GM23338 (cell line): ENCODE measurements at regions not wholly inside any gene's neighbourhood (a gene's known extent, or its start where the extent isn't known, plus 50 kb on each side); places are given as distances from the start of the nearest gene placed in this dataset.

Experiments
- ATAC-seq: fragments of 200-7000 bp; cut with Tn5 transposase; 3 replicates; pipeline ENCODE4 v1.9.1; 2020
- DNase-seq: peaks from one replicate; pipeline ENCODE4 v3.0.0-alpha.2; 2015; ENCODE audit warnings: low spot score
- H2AFZ ChIP-seq: fragments of 200-600 bp; sonication (generic); 2 replicates; pipeline ENCODE4 v1.8.0; 2016; ENCODE audit warnings: antibody characterized with exemption, mild to moderate bottlenecking, moderate library complexity
- H3F3A ChIP-seq: fragments of 200-600 bp; sonication (generic); replicated peaks from 2 replicates; pipeline ENCODE4 v1.8.0; 2017; ENCODE audit warnings: antibody characterized with exemption, mixed run types, low read depth
- H3K27ac ChIP-seq: fragments of 200-600 bp; sonication (generic); 2 replicates; pipeline ENCODE4 v1.6.1; 2016; ENCODE audit warnings: low read depth
- H3K27me3 ChIP-seq: fragments of 200-600 bp; sonication (generic); 2 replicates; pipeline ENCODE4 v1.8.0; 2016; ENCODE audit warnings: mild to moderate bottlenecking, mixed run types, moderate library complexity; ENCODE audit not compliant: insufficient read depth
- H3K36me3 ChIP-seq: fragments of 200-600 bp; sonication (generic); 2 replicates; pipeline ENCODE4 v1.8.0; 2016; ENCODE audit warnings: mild to moderate bottlenecking; ENCODE audit not compliant: insufficient read depth
- H3K4me1 ChIP-seq: fragments of 200-600 bp; sonication (generic); 2 replicates; pipeline ENCODE4 v1.8.0; 2016; ENCODE audit warnings: mild to moderate bottlenecking, moderate library complexity; ENCODE audit not compliant: insufficient read depth
- H3K4me2 ChIP-seq: fragments of 200-600 bp; sonication (generic); 2 replicates; pipeline ENCODE4 v1.7.1; 2017; ENCODE audit warnings: mixed run types
- H3K4me3 ChIP-seq: fragments of 200-600 bp; sonication (generic); 2 replicates; pipeline ENCODE4 v1.6.1; 2016; ENCODE audit warnings: mixed run types
- H3K79me2 ChIP-seq: fragments of 200-600 bp; sonication (generic); replicated peaks from 2 replicates; pipeline ENCODE4 v1.8.0; 2017; ENCODE audit warnings: mild to moderate bottlenecking; ENCODE audit not compliant: insufficient read depth
- H3K9me2 ChIP-seq: fragments of 200-600 bp; sonication (generic); 2 replicates; pipeline ENCODE4 v1.8.0; 2017; ENCODE audit not compliant: insufficient read depth
- H4K20me1 ChIP-seq: fragments of 200-600 bp; sonication (generic); replicated peaks from 2 replicates; pipeline ENCODE4 v1.8.0; 2017; ENCODE audit warnings: mild to moderate bottlenecking; ENCODE audit not compliant: insufficient read depth
- H3K27ac Mint-ChIP-seq: 2 replicates; pipeline ENCODE4 v1.8.0; 2020; ENCODE audit warnings: inconsistent platforms, mild to moderate bottlenecking, moderate library complexity, mixed read lengths
- H3K27me3 Mint-ChIP-seq: 3 replicates; pipeline ENCODE4 v1.8.0; 2022; ENCODE audit warnings: low read depth, mild to moderate bottlenecking, moderate library complexity, mixed read lengths, inconsistent platforms; ENCODE audit not compliant: insufficient read depth, poor library complexity
- H3K36me3 Mint-ChIP-seq: 3 replicates; pipeline ENCODE4 v1.8.0; 2021; ENCODE audit warnings: low read depth, mild to moderate bottlenecking, inconsistent platforms, moderate library complexity, mixed read lengths
- H3K4me1 Mint-ChIP-seq: 3 replicates; pipeline ENCODE4 v1.8.0; 2020; ENCODE audit warnings: mild to moderate bottlenecking, inconsistent platforms, mixed read lengths
- H3K4me3 Mint-ChIP-seq: 3 replicates; pipeline ENCODE4 v1.8.0; 2021; ENCODE audit warnings: moderate library complexity, mild to moderate bottlenecking, inconsistent platforms, mixed read lengths
- H3K9me3 Mint-ChIP-seq: 3 replicates; pipeline ENCODE4 v1.8.0; 2020; ENCODE audit warnings: moderate library complexity, mild to moderate bottlenecking, inconsistent platforms, mixed read lengths
- CTCF ChIP-seq, 2 experiments: fragments of 200-600 bp in 1 of 2; sonication (generic) in 1 of 2; conservative IDR thresholded peaks; 2 replicates each; pipeline versions ENCODE4 v1.5.1 to v1.6.1; 2016 to 2017; ENCODE audit warnings: antibody characterized with exemption in 2 of 2, low read depth in 2 of 2, mild to moderate bottlenecking in 2 of 2, moderate library complexity in 1 of 2
- ETS1 ChIP-seq: IDR thresholded peaks from 2 replicates; pipeline ENCODE4 v1.6.1; 2016; ENCODE audit warnings: antibody characterized with exemption
- EZH2phosphoT487 ChIP-seq: fragments of 200-600 bp; sonication (generic); IDR thresholded peaks from one replicate; pipeline ENCODE4 v1.8.1; 2018; ENCODE audit warnings: antibody characterized with exemption; ENCODE audit not compliant: unreplicated experiment
- JUNB ChIP-seq: IDR thresholded peaks from one replicate; pipeline ENCODE4 v1.6.1; 2016; ENCODE audit warnings: antibody characterized with exemption; ENCODE audit not compliant: unreplicated experiment
- REST ChIP-seq: IDR thresholded peaks from one replicate; pipeline ENCODE4 v1.6.1; 2018; ENCODE audit warnings: antibody characterized with exemption; ENCODE audit not compliant: unreplicated experiment
- STAT1 ChIP-seq: IDR thresholded peaks from one replicate; pipeline ENCODE4 v1.6.1; 2016; ENCODE audit warnings: antibody characterized with exemption; ENCODE audit not compliant: unreplicated experiment
- ZNF114 ChIP-seq: fragments of 250-450 bp; sonication (Bioruptor Pico); IDR thresholded peaks from 2 replicates; pipeline ENCODE4 v1.5.0; 2020; ENCODE audit warnings: mild to moderate bottlenecking, moderate library complexity

- TF ChIP-seq REST, result no peak
- no peak for TF ChIP-seq ETS1
Observed at GRCh38 chr10:16184096-16184597, 252.7 kb upstream of the PTER start (continued).

GRCh38 chr10:16184906-16185305, 251.9 kb upstream of the PTER start:
- H3K4me1 Mint-ChIP-seq, result peaks cover 10% of the 10 kb centered on the region; the same call in 2 of the 3 replicates
- Histone ChIP-seq H3K4me2 (no peak overlapping the region), H3K79me2 (no peaks in the 10 kb centered on the region), H4K20me1 (no peaks in the 10 kb centered on the region), H3K9me2 (peaks cover 27% of the 10 kb centered on the region), H3K36me3 (no peaks in the 10 kb centered on the region), H3K4me1 (peaks cover 11% of the 10 kb centered on the region), H3K4me3 (no peak overlapping the region), H3F3A (no peaks in the 10 kb centered on the region), H3K27me3 (no peaks in the 10 kb centered on the region), H2AFZ (no peak overlapping the region), H3K27ac (no peak overlapping the region)
- no peak for DNase-seq
- no peak for ATAC-seq
- H3K36me3 Mint-ChIP-seq, result peaks cover 25% of the 10 kb centered on the region; the same call in 2 of the 3 replicates
- H3K4me3 Mint-ChIP-seq, result no peak overlapping the region
- peaks cover 3% of the 10 kb centered on the region; the same call in 2 of the 3 replicates for H3K9me3 Mint-ChIP-seq
- no peaks in the 10 kb centered on the region for H3K27me3 Mint-ChIP-seq
- no peak for TF ChIP-seq ZNF114 (CRISPR knock-in tag)
- TF ChIP-seq STAT1, result no peak
- no peak for TF ChIP-seq CTCF (conservative IDR thresholded peaks at IDR 0.05; ENCODE audit: low read depth in 2 of 2)
- TF ChIP-seq REST, result no peak
- TF ChIP-seq JUNB, result no peak
- TF ChIP-seq EZH2phosphoT487, result no peak
- no peak for TF ChIP-seq ETS1
- H3K27ac Mint-ChIP-seq, result no peak overlapping the region
